Skeletal muscle tissue (tissue), 3 donors: ENCODE measurements at regions not wholly inside any gene's neighbourhood (a gene's known extent, or its start where the extent isn't known, plus 50 kb on each side); places are given as distances from the start of the nearest gene placed in this dataset.

Experiments used
- H3K27ac ChIP-seq: one replicate; pipeline ENCODE4 v1.7.0; 2013; ENCODE audit warnings: mild to moderate bottlenecking, low read depth, low read length, inconsistent platforms
- H3K27me3 ChIP-seq, 3 donors: one replicate each; pipeline ENCODE4 v1.7.0; 2013; ENCODE audit warnings: low read length in 3 of 3; ENCODE audit not compliant: control insufficient read depth in 3 of 3, insufficient read depth in 3 of 3
- H3K36me3 ChIP-seq, 3 donors: one replicate each; pipeline ENCODE4 v1.7.0; 2013; ENCODE audit warnings: low read length in 3 of 3; ENCODE audit not compliant: control insufficient read depth in 3 of 3, insufficient read depth in 3 of 3
- H3K4me1 ChIP-seq, 3 donors: one replicate each; pipeline ENCODE4 v1.7.0; 2013; ENCODE audit warnings: low read length in 3 of 3, mild to moderate bottlenecking in 3 of 3; ENCODE audit not compliant: control insufficient read depth in 3 of 3, insufficient read depth in 3 of 3
- H3K4me3 ChIP-seq, 3 donors: one replicate each; pipeline ENCODE4 v1.7.0; 2013; ENCODE audit warnings: low read length in 3 of 3
- H3K9ac ChIP-seq, 3 donors: one replicate each; pipeline ENCODE4 v1.7.0; 2013; ENCODE audit warnings: low read length in 3 of 3, mild to moderate bottlenecking in 3 of 3, moderate library complexity in 2 of 3, low read depth in 1 of 3
- H3K9me3 ChIP-seq, 3 donors: one replicate each; pipeline ENCODE4 v1.7.0; 2013; ENCODE audit warnings: low read length in 3 of 3; ENCODE audit not compliant: control insufficient read depth in 3 of 3
- donor health status: Osteomylitis.

- no peak overlapping the region for H3K9ac ChIP-seq
Observed at GRCh38 chr14:87331991-87332390, 661.0 kb downstream of the GALC start.

GRCh38 chr14:87325741-87326140, 667.2 kb downstream of the GALC start:
- no peaks in the 10 kb centered on the region for H3K4me1 ChIP-seq
- H3K36me3 ChIP-seq = no peaks in the 10 kb centered on the region
- no peaks in the 10 kb centered on the region for H3K9me3 ChIP-seq
- H3K4me3 ChIP-seq = no peak overlapping the region
- no peaks in the 10 kb centered on the region for H3K27me3 ChIP-seq
- H3K9ac ChIP-seq = no peak overlapping the region
- H3K27ac ChIP-seq = no peak overlapping the region

More at GRCh38 chr14:87331991-87332390, 661.0 kb downstream of the GALC start:
- H3K27ac ChIP-seq = no peak overlapping the region
- H3K4me3 ChIP-seq = no peak overlapping the region
- H3K27me3 ChIP-seq = no peaks in the 10 kb centered on the region
- H3K36me3 ChIP-seq = no peaks in the 10 kb centered on the region
- H3K4me1 ChIP-seq = no peaks in the 10 kb centered on the region
- no peaks in the 10 kb centered on the region for H3K9me3 ChIP-seq

- H3K9ac ChIP-seq = no peak overlapping the region
- H3K36me3 ChIP-seq = no peaks in the 10 kb centered on the region
- no peak overlapping the region for H3K27ac ChIP-seq
- no peaks in the 10 kb centered on the region for H3K9me3 ChIP-seq
- no peaks in the 10 kb centered on the region for H3K27me3 ChIP-seq
- no peak overlapping the region for H3K4me3 ChIP-seq
- H3K4me1 ChIP-seq = no peaks in the 10 kb centered on the region
Observed at GRCh38 chr14:87323191-87323590, 669.8 kb downstream of the GALC start.

DNA sequence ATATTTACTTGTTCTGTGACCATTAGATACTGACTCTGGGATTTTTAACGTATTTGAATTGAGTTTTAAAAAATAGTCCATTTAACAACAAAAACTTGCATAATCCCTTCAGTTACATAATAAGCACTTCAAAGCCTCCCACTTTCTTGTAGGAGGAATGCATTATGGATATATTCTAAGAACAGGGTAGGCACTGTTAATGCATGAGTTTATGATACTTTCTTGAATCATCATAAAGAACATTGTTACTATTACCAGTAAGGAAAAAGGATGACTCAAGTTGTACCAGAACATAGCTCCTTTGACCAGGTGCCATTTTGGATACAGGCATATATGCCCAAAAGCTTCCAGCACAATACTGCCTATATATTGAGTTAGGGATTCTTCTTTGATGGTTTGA, 671.4 kb downstream of the GALC start:
- H3K4me3 ChIP-seq = no peak overlapping the region
- no peaks in the 10 kb centered on the region for H3K27me3 ChIP-seq
- no peak overlapping the region for H3K9ac ChIP-seq
- H3K9me3 ChIP-seq = no peaks in the 10 kb centered on the region
- H3K27ac ChIP-seq = no peak overlapping the region
- no peaks in the 10 kb centered on the region for H3K4me1 ChIP-seq
- no peaks in the 10 kb centered on the region for H3K36me3 ChIP-seq

- Histone ChIP-seq H3K27me3 (no peaks in the 10 kb centered on the region), H3K4me3 (no peak overlapping the region), H3K9me3 (no peaks in the 10 kb centered on the region), H3K36me3 (no peaks in the 10 kb centered on the region), H3K27ac (no peak overlapping the region), H3K9ac (no peak overlapping the region), H3K4me1 (no peaks in the 10 kb centered on the region)
Observed at GRCh38 chr14:87312894-87313205, 680.1 kb downstream of the GALC start.

- Histone ChIP-seq H3K4me1 (no peaks in the 10 kb centered on the region), H3K27me3 (no peaks in the 10 kb centered on the region), H3K4me3 (no peak overlapping the region), H3K9ac (no peak overlapping the region), H3K9me3 (no peaks in the 10 kb centered on the region), H3K27ac (no peak overlapping the region), H3K36me3 (no peaks in the 10 kb centered on the region)
Observed at GRCh38 chr14:87312169-87312893, 680.7 kb downstream of the GALC start.

GRCh38 chr14:87309557-87309956, 683.4 kb downstream of the GALC start:
- H3K4me1 ChIP-seq = no peaks in the 10 kb centered on the region

DNA sequence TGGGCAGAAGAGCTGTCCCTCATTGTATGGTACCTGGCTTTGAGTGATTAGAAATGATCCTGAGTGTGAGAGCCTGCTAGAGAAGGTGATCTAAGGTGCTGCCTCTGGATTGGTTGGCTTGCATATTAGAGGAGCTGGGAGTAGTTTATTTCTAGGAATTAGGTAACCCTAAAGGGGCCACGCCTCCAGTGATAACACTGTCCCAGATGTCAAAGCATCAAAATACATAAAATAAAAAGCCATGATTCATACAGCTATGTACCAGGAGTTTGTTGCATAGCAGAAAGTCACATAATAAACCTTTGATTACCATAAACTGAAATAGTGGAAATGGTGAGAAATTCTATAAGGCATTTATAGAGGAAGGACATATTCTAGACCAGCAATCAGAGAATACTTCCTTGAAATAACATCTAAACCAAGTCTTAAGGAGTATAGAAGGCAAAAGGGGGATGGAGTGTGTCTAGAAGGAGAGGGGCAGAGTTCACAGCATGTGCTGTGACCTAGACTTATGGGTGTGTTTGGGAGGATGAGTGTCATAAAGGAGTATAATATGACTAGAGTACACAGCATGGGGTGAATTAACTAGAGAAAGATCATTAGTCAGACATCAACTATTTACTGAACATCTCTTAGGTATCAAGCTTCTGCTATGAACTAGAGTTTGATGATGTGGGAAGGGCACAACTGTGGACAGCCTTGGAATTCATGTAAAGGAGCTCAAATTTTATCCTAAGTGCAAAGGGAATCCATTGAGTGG, 686.4 kb downstream of the GALC start:
- no peaks in the 10 kb centered on the region for H3K4me1 ChIP-seq
- H3K27ac ChIP-seq = no peak overlapping the region
- H3K27me3 ChIP-seq = no peaks in the 10 kb centered on the region

More at GRCh38 chr14:87309557-87309956, 683.4 kb downstream of the GALC start:
- Histone ChIP-seq H3K9me3 (no peaks in the 10 kb centered on the region), H3K27ac (no peak overlapping the region), H3K4me3 (no peak overlapping the region), H3K9ac (no peak overlapping the region), H3K36me3 (no peaks in the 10 kb centered on the region), H3K27me3 (no peaks in the 10 kb centered on the region)

GRCh38 chr14:87305345-87305744, 687.6 kb downstream of the GALC start:
- H3K27ac ChIP-seq = no peak overlapping the region
- H3K27me3 ChIP-seq = no peaks in the 10 kb centered on the region
- H3K9me3 ChIP-seq = no peaks in the 10 kb centered on the region
- no peak overlapping the region for H3K4me3 ChIP-seq
- H3K36me3 ChIP-seq = no peaks in the 10 kb centered on the region
- no peaks in the 10 kb centered on the region for H3K4me1 ChIP-seq
- H3K9ac ChIP-seq = no peak overlapping the region

More for the DNA sequence above, 686.4 kb downstream of the GALC start:
- H3K4me3 ChIP-seq = no peak overlapping the region
- H3K9me3 ChIP-seq = no peaks in the 10 kb centered on the region
- no peak overlapping the region for H3K9ac ChIP-seq
- no peaks in the 10 kb centered on the region for H3K36me3 ChIP-seq

- Histone ChIP-seq H3K9ac (no peak overlapping the region), H3K4me1 (no peaks in the 10 kb centered on the region), H3K36me3 (no peaks in the 10 kb centered on the region), H3K4me3 (no peak overlapping the region), H3K27me3 (no peaks in the 10 kb centered on the region), H3K9me3 (no peaks in the 10 kb centered on the region), H3K27ac (no peak overlapping the region)
Observed at GRCh38 chr14:87304404-87304803, 688.6 kb downstream of the GALC start.
